Erythroblast (primary cell): ENCODE measurements at regions not wholly inside any gene's neighbourhood (a gene's known extent, or its start where the extent isn't known, plus 50 kb on each side); places are given as distances from the start of the nearest gene placed in this dataset.

ENCODE experiments used
- GATA1 ChIP-seq: IDR thresholded peaks from 2 replicates; pipeline ENCODE4 v1.6.1; 2011; ENCODE audit warnings: low read depth, mild to moderate bottlenecking, control low read depth, low read length, moderate library complexity
- POLR2A ChIP-seq: IDR thresholded peaks from 2 replicates; pipeline ENCODE4 v1.6.1; 2011; ENCODE audit warnings: mild to moderate bottlenecking, low read length

DNA sequence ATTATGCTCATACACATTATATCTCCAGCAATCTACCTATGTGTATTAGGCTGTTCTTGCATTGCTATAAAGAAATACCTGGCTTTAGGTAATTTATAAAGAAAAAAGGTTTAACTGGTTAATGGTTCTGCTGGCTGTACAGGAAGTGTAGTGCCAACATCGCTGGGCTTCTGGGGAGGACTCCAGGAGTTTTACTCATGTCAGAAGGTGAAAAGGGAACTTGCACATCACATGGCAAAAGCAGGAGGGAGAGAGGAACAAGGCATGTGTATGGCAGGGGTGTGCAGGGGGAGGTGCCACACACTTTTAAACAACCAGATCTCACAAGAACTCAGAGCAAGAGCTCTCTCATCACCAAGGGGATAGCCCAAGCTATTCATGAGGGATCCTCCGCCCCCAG is 715.4 kb upstream of the ZEB2 start:
- TF ChIP-seq POLR2A (no peak), GATA1 (no peak)
